DOHH2 (cell line): ENCODE measurements at regions not wholly inside any gene's neighbourhood (a gene's known extent, or its start where the extent isn't known, plus 50 kb on each side); places are given as distances from the start of the nearest gene placed in this dataset.
A peak's percentile ranks its signal among the peaks of the same experiment; 100 is the strongest.

Experiments
- H3F3A ChIP-seq: fragments of 200-600 bp; sonication (generic), shearing (Covaris generic); 2 replicates; pipeline ENCODE4 v1.6.0; 2016; ENCODE audit warnings: antibody characterized with exemption, mild to moderate bottlenecking; ENCODE audit not compliant: control insufficient read depth, insufficient read depth
- H3K27ac ChIP-seq: fragments of 200-600 bp; sonication (generic); 2 replicates; pipeline ENCODE4 v1.5.1; 2014; ENCODE audit warnings: low read depth, mild to moderate bottlenecking, low read length, moderate library complexity
- H3K27me3 ChIP-seq: fragments of 200-600 bp; sonication (generic); 2 replicates; pipeline ENCODE4 v1.6.1; 2014; ENCODE audit warnings: mild to moderate bottlenecking, low read length, mixed read lengths; ENCODE audit not compliant: control insufficient read depth
- H3K36me3 ChIP-seq: fragments of 200-600 bp; sonication (generic); 2 replicates; pipeline ENCODE4 v1.6.1; 2014; ENCODE audit warnings: mild to moderate bottlenecking, low read length, moderate library complexity, mixed read lengths; ENCODE audit not compliant: control insufficient read depth
- H3K4me1 ChIP-seq: fragments of 200-600 bp; sonication (generic); 2 replicates; pipeline ENCODE4 v1.6.1; 2014; ENCODE audit warnings: mild to moderate bottlenecking, low read length, mixed read lengths; ENCODE audit not compliant: control insufficient read depth
- H3K4me2 ChIP-seq: fragments of 200-600 bp; sonication (generic); 2 replicates; pipeline ENCODE4 v1.6.0; 2014; ENCODE audit warnings: mild to moderate bottlenecking, low read length, moderate library complexity
- H3K4me3 ChIP-seq: fragments of 200-600 bp; sonication (generic); 2 replicates; pipeline ENCODE4 v1.5.1; 2014; ENCODE audit warnings: mild to moderate bottlenecking, low read length, mixed read lengths
- H3K79me2 ChIP-seq: fragments of 200-600 bp; sonication (generic); 2 replicates; pipeline ENCODE4 v1.6.1; 2014; ENCODE audit warnings: mild to moderate bottlenecking, low read length, mixed read lengths; ENCODE audit not compliant: control insufficient read depth
- H3K9me2 ChIP-seq: fragments of 200-600 bp; sonication (generic); replicated peaks from 2 replicates; pipeline ENCODE4 v1.6.1; 2014; ENCODE audit warnings: mild to moderate bottlenecking, low read length, mixed read lengths; ENCODE audit not compliant: control insufficient read depth
- H3K9me3 ChIP-seq: fragments of 200-600 bp; sonication (generic); 2 replicates; pipeline ENCODE4 v1.6.1; 2014; ENCODE audit warnings: antibody characterized with exemption, low read length, mixed read lengths; ENCODE audit not compliant: control insufficient read depth, insufficient read depth
- H4K20me1 ChIP-seq: fragments of 200-600 bp; sonication (generic); 2 replicates; pipeline ENCODE4 v1.6.0; 2014; ENCODE audit warnings: low read depth, mild to moderate bottlenecking, antibody characterized with exemption, low read length, moderate library complexity; ENCODE audit not compliant: control insufficient read depth, insufficient read depth
- EZH2phosphoT487 ChIP-seq: fragments of 200-600 bp; sonication (generic); IDR thresholded peaks from 2 replicates; pipeline ENCODE4 v1.6.1; 2017; ENCODE audit warnings: borderline replicate concordance, mild to moderate bottlenecking, antibody characterized with exemption, low read length, moderate library complexity, mixed read lengths
- TF ChIP-seq, protein P1 (sequence below): fragments of 200-600 bp; sonication (generic); IDR thresholded peaks from one replicate; pipeline ENCODE4 v1.5.1; 2014; ENCODE audit warnings: antibody characterized with exemption, mild to moderate bottlenecking, low read depth, low read length; ENCODE audit not compliant: poor library complexity, severe bottlenecking

- Histone ChIP-seq H3K27ac (no peak overlapping the region), H3K36me3 (no peaks in the 10 kb centered on the region), H3K9me3 (no peaks in the 10 kb centered on the region), H3K27me3 (peaks cover 4% of the 10 kb centered on the region; the same call in 1 of the 2 replicates), H3K9me2 (no peaks in the 10 kb centered on the region), H3K79me2 (no peaks in the 10 kb centered on the region), H4K20me1 (no peaks in the 10 kb centered on the region), H3F3A (no peaks in the 10 kb centered on the region), H3K4me1 (peaks cover 14% of the 10 kb centered on the region), H3K4me3 (0 out of 2 replicates have a peak overlapping the region, but pooled peaks have one; percentile 1), H3K4me2 (peak overlapping the region; percentile 45)
- no peak for TF ChIP-seq EZH2phosphoT487
- TF ChIP-seq, protein P1, sequence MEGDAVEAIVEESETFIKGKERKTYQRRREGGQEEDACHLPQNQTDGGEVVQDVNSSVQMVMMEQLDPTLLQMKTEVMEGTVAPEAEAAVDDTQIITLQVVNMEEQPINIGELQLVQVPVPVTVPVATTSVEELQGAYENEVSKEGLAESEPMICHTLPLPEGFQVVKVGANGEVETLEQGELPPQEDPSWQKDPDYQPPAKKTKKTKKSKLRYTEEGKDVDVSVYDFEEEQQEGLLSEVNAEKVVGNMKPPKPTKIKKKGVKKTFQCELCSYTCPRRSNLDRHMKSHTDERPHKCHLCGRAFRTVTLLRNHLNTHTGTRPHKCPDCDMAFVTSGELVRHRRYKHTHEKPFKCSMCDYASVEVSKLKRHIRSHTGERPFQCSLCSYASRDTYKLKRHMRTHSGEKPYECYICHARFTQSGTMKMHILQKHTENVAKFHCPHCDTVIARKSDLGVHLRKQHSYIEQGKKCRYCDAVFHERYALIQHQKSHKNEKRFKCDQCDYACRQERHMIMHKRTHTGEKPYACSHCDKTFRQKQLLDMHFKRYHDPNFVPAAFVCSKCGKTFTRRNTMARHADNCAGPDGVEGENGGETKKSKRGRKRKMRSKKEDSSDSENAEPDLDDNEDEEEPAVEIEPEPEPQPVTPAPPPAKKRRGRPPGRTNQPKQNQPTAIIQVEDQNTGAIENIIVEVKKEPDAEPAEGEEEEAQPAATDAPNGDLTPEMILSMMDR = no peak
Observed at GRCh38 chr1:208369045-208369444, 124.9 kb upstream of the PLXNA2 start.

- no peak for TF ChIP-seq EZH2phosphoT487
- TF ChIP-seq, protein P1 = no peak
- Histone ChIP-seq H3K4me1 (peaks cover 14% of the 10 kb centered on the region), H4K20me1 (no peaks in the 10 kb centered on the region), H3K9me2 (no peaks in the 10 kb centered on the region), H3K4me3 (no peak overlapping the region), H3F3A (no peaks in the 10 kb centered on the region), H3K27me3 (peaks cover 4% of the 10 kb centered on the region; the same call in 1 of the 2 replicates), H3K4me2 (no peak overlapping the region), H3K27ac (no peak overlapping the region), H3K9me3 (no peaks in the 10 kb centered on the region), H3K36me3 (no peaks in the 10 kb centered on the region), H3K79me2 (no peaks in the 10 kb centered on the region)
Observed at GRCh38 chr1:208369658-208370057, 125.5 kb upstream of the PLXNA2 start.

DNA sequence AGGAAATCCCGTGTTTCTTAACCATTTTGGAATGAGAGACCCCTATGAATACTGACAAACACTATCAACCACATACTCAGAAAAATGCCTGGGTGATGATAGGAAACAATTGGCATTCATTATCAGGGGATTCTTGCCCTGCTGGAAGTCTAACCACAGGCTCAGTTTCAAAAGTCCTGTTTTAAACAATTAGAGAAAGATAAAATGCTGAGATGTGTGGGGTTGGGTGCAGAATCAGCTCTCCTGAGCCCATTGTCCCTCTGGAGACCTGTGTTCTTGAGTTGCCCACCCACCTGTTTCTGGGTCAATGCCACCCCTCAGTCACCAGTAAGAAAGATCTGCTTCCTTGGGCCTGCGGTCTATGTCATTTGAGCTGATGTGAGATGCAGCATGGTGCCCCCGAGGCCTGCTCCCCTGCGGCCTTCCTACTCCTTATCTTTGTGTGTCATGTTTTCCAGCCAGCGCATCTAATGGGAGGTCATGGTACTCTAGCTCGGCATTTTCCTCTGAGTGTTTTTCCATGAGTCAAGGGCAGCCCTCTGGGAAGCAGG lies 130.3 kb upstream of the PLXNA2 start:
- H3K4me1 ChIP-seq = no peaks in the 10 kb centered on the region; the same call in 1 of the 2 replicates
- H3K9me3 ChIP-seq = no peaks in the 10 kb centered on the region
- H3K36me3 ChIP-seq = no peaks in the 10 kb centered on the region
- H3K79me2 ChIP-seq = no peaks in the 10 kb centered on the region
- H3K4me3 ChIP-seq = no peak overlapping the region
- no peak overlapping the region for H3K4me2 ChIP-seq
- H3K9me2 ChIP-seq = no peaks in the 10 kb centered on the region
- H3K27me3 ChIP-seq = no peaks in the 10 kb centered on the region
- H3F3A ChIP-seq = no peaks in the 10 kb centered on the region
- no peaks in the 10 kb centered on the region for H4K20me1 ChIP-seq
- TF ChIP-seq, protein P1 = no peak
- no peak for TF ChIP-seq EZH2phosphoT487
- no peak overlapping the region for H3K27ac ChIP-seq

DNA sequence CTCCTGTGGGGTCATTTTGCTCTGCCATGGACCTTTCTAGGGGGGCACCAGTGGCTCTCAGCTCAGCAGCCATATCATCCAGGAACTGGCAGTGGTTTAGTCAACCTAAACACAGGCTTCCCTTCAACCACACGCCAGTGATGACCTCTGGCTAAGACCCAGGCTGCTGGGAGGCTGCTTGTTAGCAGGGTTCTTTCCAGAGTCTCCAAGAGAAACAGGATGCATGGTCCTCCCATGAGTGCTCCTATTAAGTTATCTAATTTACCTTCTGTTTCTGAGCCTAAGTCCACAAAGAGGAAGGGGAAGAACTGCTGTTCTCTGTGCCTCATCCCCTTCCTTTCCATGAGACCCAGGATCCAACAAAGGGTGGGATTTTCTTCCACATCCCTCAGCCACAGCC lies 137.3 kb upstream of the PLXNA2 start:
- Histone ChIP-seq H3K27me3 (no peaks in the 10 kb centered on the region), H3K9me3 (no peaks in the 10 kb centered on the region), H3K36me3 (no peaks in the 10 kb centered on the region), H3F3A (no peaks in the 10 kb centered on the region), H3K9me2 (no peaks in the 10 kb centered on the region), H3K4me1 (no peaks in the 10 kb centered on the region), H4K20me1 (no peaks in the 10 kb centered on the region), H3K79me2 (no peaks in the 10 kb centered on the region), H3K27ac (no peak overlapping the region), H3K4me2 (no peak overlapping the region), H3K4me3 (no peak overlapping the region)
- TF ChIP-seq, protein P1 = no peak
- no peak for TF ChIP-seq EZH2phosphoT487
